Liver (tissue), 8 donors: ENCODE measurements at regions not wholly inside any gene's neighbourhood (a gene's known extent, or its start where the extent isn't known, plus 50 kb on each side); places are given as distances from the start of the nearest gene placed in this dataset.

Experiments used
- DNase-seq: peaks from one replicate; pipeline ENCODE4 v3.0.0-alpha.2; 2017; ENCODE audit warnings: low spot score
- H3K27ac ChIP-seq, 2 donors: one replicate each; pipeline ENCODE4 v1.7.0; 2013; ENCODE audit warnings: inconsistent platforms in 2 of 2, low read length in 2 of 2, control low read depth in 1 of 2, low read depth in 1 of 2, mild to moderate bottlenecking in 1 of 2
- H3K27me3 ChIP-seq, 4 donors: one replicate each; pipeline versions ENCODE4 v1.6.1 to v1.7.0; 2013; ENCODE audit warnings: low read length in 3 of 4, inconsistent platforms in 1 of 4, mild to moderate bottlenecking in 1 of 4, moderate library complexity in 1 of 4; ENCODE audit not compliant: control insufficient read depth in 4 of 4, insufficient read depth in 4 of 4
- H3K36me3 ChIP-seq, 4 donors: one replicate each; pipeline versions ENCODE4 v1.6.1 to v1.7.0; 2013; ENCODE audit warnings: low read length in 3 of 4, mild to moderate bottlenecking in 3 of 4, low read depth in 1 of 4, moderate library complexity in 1 of 4; ENCODE audit not compliant: control insufficient read depth in 4 of 4, insufficient read depth in 3 of 4
- H3K4me1 ChIP-seq, 4 donors: one replicate each; pipeline versions ENCODE4 v1.6.1 to v1.7.0; 2013; ENCODE audit warnings: low read length in 3 of 4, mild to moderate bottlenecking in 3 of 4, moderate library complexity in 1 of 4; ENCODE audit not compliant: control insufficient read depth in 4 of 4, insufficient read depth in 4 of 4
- H3K4me3 ChIP-seq, 3 donors: one replicate each; pipeline versions ENCODE4 v1.6.1 to v1.7.0; 2013; ENCODE audit warnings: low read length in 3 of 3, control low read depth in 1 of 3, low read depth in 1 of 3, mild to moderate bottlenecking in 1 of 3
- H3K9ac ChIP-seq, 2 donors: one replicate each; pipeline ENCODE4 v1.7.0; 2013; ENCODE audit warnings: low read length in 2 of 2, mild to moderate bottlenecking in 2 of 2, moderate library complexity in 2 of 2, control low read depth in 1 of 2, low read depth in 1 of 2
- H3K9me3 ChIP-seq, 4 donors: one replicate each; pipeline versions ENCODE4 v1.6.1 to v1.7.0; 2013; ENCODE audit warnings: low read length in 3 of 4; ENCODE audit not compliant: control insufficient read depth in 4 of 4
- ATF3 ChIP-seq: IDR thresholded peaks from 2 replicates; pipeline ENCODE4 v1.6.1; 2016; ENCODE audit warnings: antibody characterized with exemption
- CTCF ChIP-seq: fragments of 150-350 bp; IDR thresholded peaks from 2 replicates; pipeline ENCODE4 v1.5.1; 2017; ENCODE audit warnings: improper control_type of control experiment, low read depth, low read length; ENCODE audit not compliant: missing input control
- EGR1 ChIP-seq, 2 donors: IDR thresholded peaks; 2 replicates each; pipeline ENCODE4 v1.6.1; 2016 to 2018; ENCODE audit warnings: antibody characterized with exemption in 2 of 2, low read depth in 2 of 2
- FOXA1 ChIP-seq: IDR thresholded peaks from 2 replicates; pipeline ENCODE4 v1.6.1; 2016; ENCODE audit warnings: antibody characterized with exemption
- FOXA2 ChIP-seq: IDR thresholded peaks from 2 replicates; pipeline ENCODE4 v1.6.1; 2016; ENCODE audit warnings: antibody characterized with exemption
- GABPA ChIP-seq, 2 donors: IDR thresholded peaks in 1 of 2; conservative IDR thresholded peaks in 1 of 2; 2 replicates each; pipeline ENCODE4 v1.6.1; 2016; ENCODE audit warnings: antibody characterized with exemption in 2 of 2, mild to moderate bottlenecking in 1 of 2, moderate library complexity in 1 of 2
- HNF4A ChIP-seq, 2 donors: conservative IDR thresholded peaks; 2 replicates each; pipeline ENCODE4 v1.6.1; 2016; ENCODE audit warnings: antibody characterized with exemption in 2 of 2, mild to moderate bottlenecking in 2 of 2
- HNF4G ChIP-seq: IDR thresholded peaks from 2 replicates; pipeline ENCODE4 v1.6.1; 2016; ENCODE audit warnings: antibody characterized with exemption
- JUND ChIP-seq, 2 donors: IDR thresholded peaks; 2 replicates each; pipeline ENCODE4 v1.6.1; 2016; ENCODE audit warnings: antibody characterized with exemption in 2 of 2
- MAX ChIP-seq: IDR thresholded peaks from 2 replicates; pipeline ENCODE4 v1.6.1; 2016; ENCODE audit warnings: antibody characterized with exemption
- NR2F2 ChIP-seq: IDR thresholded peaks from 2 replicates; pipeline ENCODE4 v1.6.1; 2016; ENCODE audit warnings: antibody characterized with exemption
- RAD21 ChIP-seq, 2 donors: IDR thresholded peaks; 2 replicates each; pipeline ENCODE4 v1.6.1; 2016; ENCODE audit warnings: antibody characterized with exemption in 2 of 2, mild to moderate bottlenecking in 2 of 2
- REST ChIP-seq: IDR thresholded peaks from 2 replicates; pipeline ENCODE4 v1.6.1; 2016; ENCODE audit warnings: antibody characterized with exemption, mild to moderate bottlenecking
- RXRA ChIP-seq, 2 donors: IDR thresholded peaks; 2 replicates each; pipeline ENCODE4 v1.6.1; 2017 to 2018; ENCODE audit warnings: antibody characterized with exemption in 2 of 2, mild to moderate bottlenecking in 1 of 2
- SP1 ChIP-seq: IDR thresholded peaks from 2 replicates; pipeline ENCODE4 v1.6.1; 2018; ENCODE audit warnings: antibody characterized with exemption, mild to moderate bottlenecking
- TAF1 ChIP-seq: conservative IDR thresholded peaks from 2 replicates; pipeline ENCODE4 v1.6.1; 2016; ENCODE audit warnings: antibody characterized with exemption, mild to moderate bottlenecking
- YY1 ChIP-seq: IDR thresholded peaks from 2 replicates; pipeline ENCODE4 v1.6.1; 2016; ENCODE audit warnings: antibody characterized with exemption, mild to moderate bottlenecking
- ZBTB33 ChIP-seq: IDR thresholded peaks from 2 replicates; pipeline ENCODE4 v1.6.1; 2016; ENCODE audit warnings: antibody characterized with exemption
- WGBS: extraction: QIAGEN DNeasy Blood & Tissue Kit; methylation state at CpG from one replicate; pipeline ENCODE4 v1.1.7; 2013; 5-methylcytosine and 5-hydroxymethylcytosine counted together
- donor health status: healthy.
- donor health status: healthy.
- donor health status: healthy.
- donor health status: healthy.
- donor health status: healthy.

- no peak for TF ChIP-seq SP1
- no peak for TF ChIP-seq CTCF
- no peak for TF ChIP-seq NR2F2
- TF ChIP-seq TAF1, result no peak
- TF ChIP-seq JUND (IDR thresholded peaks at IDR 0.05), result no peak
- no peak for TF ChIP-seq MAX
- TF ChIP-seq RAD21 (IDR thresholded peaks at IDR 0.05), result no peak
- no peak for TF ChIP-seq EGR1 (IDR thresholded peaks at IDR 0.05; ENCODE audit: low read depth in 2 of 2)
- no peak for TF ChIP-seq RXRA (IDR thresholded peaks at IDR 0.05)
- no peak for TF ChIP-seq FOXA1
- TF ChIP-seq ATF3, result no peak
- no peak for TF ChIP-seq HNF4A (conservative IDR thresholded peaks at IDR 0.05)
- no peak for TF ChIP-seq REST
- TF ChIP-seq HNF4G, result no peak
- DNase-seq, result no peak
- no peaks in the 10 kb centered on the region for H3K36me3 ChIP-seq
- peaks cover 0 to 3% (median 0%) of the 10 kb centered on the region in 4 donors for H3K4me1 ChIP-seq
- no peak overlapping the region for H3K27ac ChIP-seq
- no peaks in the 10 kb centered on the region for H3K9me3 ChIP-seq
- H3K27me3 ChIP-seq, result no peaks in the 10 kb centered on the region
- no peak overlapping the region for H3K9ac ChIP-seq
- no peak overlapping the region for H3K4me3 ChIP-seq
Measured at GRCh38 chr12:76156726-76157125, 72.2 kb upstream of the NAP1L1 start.

GRCh38 chr12:76156314-76156713, 71.8 kb upstream of the NAP1L1 start:
- Histone ChIP-seq H3K27ac (no peak overlapping the region), H3K4me1 (peaks cover 0 to 3% (median 0%) of the 10 kb centered on the region in 4 donors), H3K27me3 (no peaks in the 10 kb centered on the region), H3K36me3 (no peaks in the 10 kb centered on the region), H3K9me3 (no peaks in the 10 kb centered on the region), H3K4me3 (no peak overlapping the region), H3K9ac (no peak overlapping the region)
- 92% methylated on average over 1 of the region's 1 CpG for WGBS
- DNase-seq, result no peak
- TF ChIP-seq TAF1 (no peak), FOXA1 (no peak), HNF4A (conservative IDR thresholded peaks at IDR 0.05) (no peak), FOXA2 (no peak), REST (no peak), JUND (IDR thresholded peaks at IDR 0.05) (no peak), EGR1 (IDR thresholded peaks at IDR 0.05; ENCODE audit: low read depth in 2 of 2) (no peak), MAX (no peak), SP1 (no peak), RAD21 (IDR thresholded peaks at IDR 0.05) (no peak), ZBTB33 (no peak), YY1 (no peak), NR2F2 (no peak), ATF3 (no peak), GABPA (IDR thresholded peaks at IDR 0.05 in 1 of 2, conservative IDR thresholded peaks at IDR 0.05 in 1 of 2) (no peak), RXRA (IDR thresholded peaks at IDR 0.05) (no peak)
